Natural killer cell treated with Interleukin-12 subunit alpha and Interleukin-12 subunit beta and Interleukin-15 and Interleukin-18, amount 100 ng/mL, for 72 hours (primary cell): ENCODE measurements at regions not wholly inside any gene's neighbourhood (a gene's known extent, or its start where the extent isn't known, plus 50 kb on each side); places are given as distances from the start of the nearest gene placed in this dataset.

ENCODE experiments used
- ATAC-seq, 2 donors: fragments of 150-1000 bp; cut with Tn5 transposase in 1 of 2; sonication (Bioruptor Pico), chemical (Tn5 transposase) in 1 of 2; 2 replicates each; pipeline ENCODE4 v1.10.0; 2021
- DNase-seq: peaks from one replicate; pipeline ENCODE4 v3.0.0; 2022; ENCODE audit warnings: low spot score
- H3K27ac Mint-ChIP-seq, 2 donors: 1 replicate in 1 of 2; 2 replicates in 1 of 2; pipeline ENCODE4 v1.8.0; 2022; ENCODE audit warnings: mixed read lengths in 2 of 2, mild to moderate bottlenecking in 1 of 2, moderate library complexity in 1 of 2
- H3K27me3 Mint-ChIP-seq, 2 donors: 1 replicate in 1 of 2; 2 replicates in 1 of 2; pipeline ENCODE4 v1.8.0; 2022; ENCODE audit warnings: mixed read lengths in 2 of 2
- H3K36me3 Mint-ChIP-seq: one replicate; pipeline ENCODE4 v1.8.0; 2022; ENCODE audit warnings: mixed read lengths
- H3K4me1 Mint-ChIP-seq, 2 donors: 1 replicate in 1 of 2; 2 replicates in 1 of 2; pipeline ENCODE4 v1.8.0; 2022; ENCODE audit warnings: low read depth in 2 of 2, mixed read lengths in 2 of 2, mild to moderate bottlenecking in 1 of 2
- H3K4me3 Mint-ChIP-seq: one replicate; pipeline ENCODE4 v1.8.0; 2022; ENCODE audit warnings: mixed read lengths
- H3K9me3 Mint-ChIP-seq: 2 replicates; pipeline ENCODE4 v1.8.0; 2022; ENCODE audit warnings: mixed read lengths

DNA sequence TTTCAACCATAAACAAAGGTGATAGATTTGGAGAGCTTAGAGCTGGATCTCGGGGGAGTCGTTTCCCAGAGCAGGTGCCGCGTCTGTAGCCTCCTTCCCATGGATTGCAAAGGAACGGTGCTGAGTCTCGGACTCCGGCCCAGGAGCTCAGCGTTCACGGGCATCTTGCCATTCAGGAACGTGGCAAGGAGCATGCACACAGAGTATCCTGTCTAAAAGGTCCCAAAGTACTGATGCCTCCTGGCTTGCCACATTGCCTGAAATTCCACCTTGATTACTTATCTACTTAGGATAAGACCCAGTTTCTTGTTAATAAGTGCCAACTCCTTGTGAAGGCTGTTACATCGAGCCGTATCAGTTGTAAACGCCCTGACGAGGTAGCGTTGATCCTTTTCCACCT, 197.8 kb upstream of the MYT1L start:
- no peaks in the 10 kb centered on the region for H3K9me3 Mint-ChIP-seq
- ATAC-seq: no peak
- H3K4me1 Mint-ChIP-seq: no peaks in the 10 kb centered on the region

DNA sequence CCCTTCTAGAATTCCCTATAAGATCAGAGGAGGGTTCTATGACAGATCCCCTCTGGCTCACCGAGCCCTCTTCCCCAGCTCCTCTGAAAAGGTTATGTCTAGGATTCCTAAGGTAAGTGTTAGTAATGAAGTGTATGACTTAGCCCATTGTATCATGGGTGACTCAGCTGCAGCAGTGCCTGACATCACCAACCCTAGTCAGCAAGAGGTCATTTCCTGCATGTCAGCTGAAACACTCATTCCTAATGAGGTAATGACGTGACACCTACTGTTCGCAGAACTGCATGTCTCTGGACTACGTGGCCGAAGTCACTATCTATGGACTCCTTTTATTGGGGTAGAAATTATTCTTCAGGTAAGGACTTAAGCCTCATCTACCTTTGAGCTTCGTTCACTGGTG, 196.1 kb upstream of the MYT1L start:
- H3K4me3 Mint-ChIP-seq: no peak overlapping the region
- DNase-seq: no peak
- no peaks in the 10 kb centered on the region for H3K36me3 Mint-ChIP-seq
- no peak overlapping the region for H3K27ac Mint-ChIP-seq
- no peak for ATAC-seq
- H3K27me3 Mint-ChIP-seq: peaks cover 3% of the 10 kb centered on the region in 2 donors
- no peaks in the 10 kb centered on the region for H3K4me1 Mint-ChIP-seq
- H3K9me3 Mint-ChIP-seq: peaks cover under 1% of the 10 kb centered on the region

More for the DNA sequence above, 197.8 kb upstream of the MYT1L start:
- H3K27me3 Mint-ChIP-seq: peaks cover 0 to 2% of the 10 kb centered on the region in 2 donors
- H3K4me3 Mint-ChIP-seq: no peak overlapping the region
- H3K36me3 Mint-ChIP-seq: no peaks in the 10 kb centered on the region
- DNase-seq: no peak
- no peak overlapping the region for H3K27ac Mint-ChIP-seq

GRCh38 chr2:2524348-2524941, 193.4 kb upstream of the MYT1L start:
- no peaks in the 10 kb centered on the region for H3K4me1 Mint-ChIP-seq

DNA sequence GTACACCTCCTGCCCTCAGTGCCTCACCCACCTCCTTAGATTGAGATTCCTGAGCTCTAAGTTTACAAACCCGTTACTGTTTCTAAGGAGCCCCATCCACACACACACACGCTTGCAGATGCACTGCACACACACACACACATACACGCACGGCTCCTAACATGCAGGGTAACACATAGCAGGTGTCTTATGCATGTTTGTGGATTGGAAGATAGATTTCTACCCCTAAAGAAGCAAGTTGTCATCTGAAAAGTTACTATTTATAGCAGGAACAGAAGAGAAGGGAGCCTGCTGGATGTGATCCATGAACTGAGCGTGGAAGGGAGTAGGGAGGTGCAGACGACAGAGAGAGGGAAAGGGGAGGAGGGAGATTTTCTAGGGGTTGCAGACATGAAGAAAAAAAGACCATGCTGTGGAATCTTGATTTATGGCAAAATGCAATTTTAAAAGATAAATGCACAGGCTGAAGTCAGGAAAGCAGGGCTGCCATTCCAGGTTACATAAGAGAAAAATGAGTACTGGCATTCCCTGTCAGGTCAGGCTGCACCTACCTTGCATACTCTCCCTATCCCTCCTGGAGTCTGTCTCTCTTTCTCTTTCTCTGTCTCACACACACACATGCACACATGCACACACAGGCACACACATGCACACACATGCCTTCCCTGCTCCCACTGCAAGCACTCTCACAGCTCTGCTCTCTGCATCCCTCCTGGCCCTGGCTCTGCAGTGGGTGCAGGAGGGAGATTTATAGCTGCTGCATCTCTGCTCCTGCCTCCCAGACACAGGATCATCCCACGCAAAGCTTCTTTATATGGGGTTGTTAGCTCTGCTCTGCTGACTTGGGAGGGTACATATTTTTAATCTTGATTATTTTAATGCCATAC, 192.6 kb upstream of the MYT1L start:
- H3K4me3 Mint-ChIP-seq: no peak overlapping the region
- H3K27ac Mint-ChIP-seq: no peak overlapping the region
- H3K27me3 Mint-ChIP-seq: peaks cover 8 to 10% of the 10 kb centered on the region in 2 donors
- peaks cover 9% of the 10 kb centered on the region for H3K9me3 Mint-ChIP-seq
- DNase-seq (no peak), ATAC-seq (no peak)
- H3K36me3 Mint-ChIP-seq: no peaks in the 10 kb centered on the region
- H3K4me1 Mint-ChIP-seq: no peaks in the 10 kb centered on the region

More at GRCh38 chr2:2524348-2524941, 193.4 kb upstream of the MYT1L start:
- H3K9me3 Mint-ChIP-seq: peaks cover 9% of the 10 kb centered on the region
- no peak overlapping the region for H3K4me3 Mint-ChIP-seq
- H3K27me3 Mint-ChIP-seq: peaks cover 8 to 10% of the 10 kb centered on the region in 2 donors
- ATAC-seq (no peak), DNase-seq (no peak)
- no peak overlapping the region for H3K27ac Mint-ChIP-seq
- H3K36me3 Mint-ChIP-seq: no peaks in the 10 kb centered on the region

DNA sequence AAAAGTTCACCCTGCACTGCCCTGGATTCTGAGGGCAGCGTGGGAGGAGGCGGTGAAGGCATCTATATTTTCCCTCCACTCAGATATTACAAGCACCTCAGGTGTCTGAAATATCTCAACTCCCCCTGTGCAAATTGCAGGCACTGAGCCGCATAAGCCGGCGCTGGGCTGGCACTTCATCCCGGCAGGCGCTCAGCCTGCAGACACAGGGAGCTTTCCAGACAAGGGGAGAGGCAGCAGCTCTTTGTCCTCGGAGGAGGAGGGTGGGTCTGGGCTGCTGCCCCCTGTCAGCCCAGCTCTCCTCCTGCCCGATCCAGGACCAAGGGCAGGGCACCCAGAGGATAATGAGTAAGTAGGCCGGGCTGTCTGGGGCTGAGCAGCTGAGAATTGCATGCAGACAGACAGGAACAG, 189.3 kb upstream of the MYT1L start:
- Mint-ChIP-seq H3K9me3 (peaks cover 9% of the 10 kb centered on the region), H3K36me3 (no peaks in the 10 kb centered on the region), H3K4me1 (no peaks in the 10 kb centered on the region), H3K27ac (no peak overlapping the region), H3K4me3 (no peak overlapping the region), H3K27me3 (peaks cover 8 to 11% of the 10 kb centered on the region in 2 donors)
- DNase-seq: no peak
- no peak for ATAC-seq

DNA sequence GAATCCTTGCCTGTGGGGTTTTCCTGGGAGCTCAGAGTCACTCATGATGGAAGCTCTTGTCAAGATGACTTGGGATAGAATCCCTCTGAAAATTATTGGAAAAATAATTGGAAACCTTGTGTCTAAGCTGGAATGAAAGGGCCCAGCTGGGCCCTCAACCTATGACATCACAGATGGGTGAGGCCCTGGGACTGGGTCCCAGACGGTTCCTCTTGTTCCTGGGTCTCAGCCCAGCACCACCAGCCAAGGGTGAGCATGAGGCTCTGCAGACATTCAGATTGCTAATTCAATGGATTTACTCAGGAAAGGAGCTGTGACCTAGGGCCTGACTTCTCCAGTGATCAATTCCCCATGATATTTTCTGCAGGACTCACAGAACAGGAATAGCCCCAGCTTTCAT, 188.3 kb upstream of the MYT1L start:
- Mint-ChIP-seq H3K4me1 (no peaks in the 10 kb centered on the region), H3K36me3 (no peaks in the 10 kb centered on the region), H3K27me3 (peaks cover 8 to 11% of the 10 kb centered on the region in 2 donors), H3K27ac (no peak overlapping the region), H3K9me3 (peaks cover 9% of the 10 kb centered on the region), H3K4me3 (no peak overlapping the region)
- DNase-seq (no peak), ATAC-seq (no peak)

DNA sequence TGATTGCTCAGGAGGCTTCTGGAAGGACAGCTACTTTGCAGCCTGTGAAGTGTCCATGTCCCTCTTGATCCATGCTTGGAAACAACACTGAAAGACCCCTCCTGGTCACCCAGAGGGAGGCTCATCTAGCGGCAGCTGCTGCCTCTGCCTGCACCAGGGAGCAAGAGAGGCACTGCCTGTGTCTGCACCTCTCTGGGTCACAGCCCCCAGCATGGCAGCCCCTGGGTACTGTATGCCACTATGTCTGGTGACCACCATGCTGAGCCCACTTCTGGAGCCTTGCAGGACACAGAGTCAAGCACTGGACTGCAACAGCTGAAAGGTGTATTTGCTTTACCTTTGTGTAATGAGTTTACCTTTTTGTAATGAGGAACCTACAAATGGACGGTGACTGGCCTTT, 186.3 kb upstream of the MYT1L start:
- ATAC-seq: no peak
- Mint-ChIP-seq H3K9me3 (peaks cover 9% of the 10 kb centered on the region), H3K36me3 (no peaks in the 10 kb centered on the region), H3K27ac (no peak overlapping the region), H3K4me1 (no peaks in the 10 kb centered on the region), H3K27me3 (peaks cover 8 to 11% of the 10 kb centered on the region in 2 donors), H3K4me3 (no peak overlapping the region)
- DNase-seq: no peak

- H3K4me3 Mint-ChIP-seq: no peak overlapping the region
- peaks cover 0 to 4% of the 10 kb centered on the region in 2 donors for H3K27me3 Mint-ChIP-seq
- no peak for ATAC-seq
- H3K4me1 Mint-ChIP-seq: no peaks in the 10 kb centered on the region
- H3K36me3 Mint-ChIP-seq: no peaks in the 10 kb centered on the region
- no peak overlapping the region for H3K27ac Mint-ChIP-seq
- peaks cover under 1% of the 10 kb centered on the region for H3K9me3 Mint-ChIP-seq
- no peak for DNase-seq
Measured at GRCh38 chr2:2516386-2516785, 185.3 kb upstream of the MYT1L start.

- no peak for DNase-seq
- no peak for ATAC-seq
- no peak overlapping the region for H3K27ac Mint-ChIP-seq
- H3K9me3 Mint-ChIP-seq: no peaks in the 10 kb centered on the region
- no peaks in the 10 kb centered on the region for H3K4me1 Mint-ChIP-seq
- peaks cover 0 to 6% of the 10 kb centered on the region in 2 donors for H3K27me3 Mint-ChIP-seq
- H3K4me3 Mint-ChIP-seq: no peak overlapping the region
- H3K36me3 Mint-ChIP-seq: no peaks in the 10 kb centered on the region
Measured at GRCh38 chr2:2512931-2513330, 181.9 kb upstream of the MYT1L start.

DNA sequence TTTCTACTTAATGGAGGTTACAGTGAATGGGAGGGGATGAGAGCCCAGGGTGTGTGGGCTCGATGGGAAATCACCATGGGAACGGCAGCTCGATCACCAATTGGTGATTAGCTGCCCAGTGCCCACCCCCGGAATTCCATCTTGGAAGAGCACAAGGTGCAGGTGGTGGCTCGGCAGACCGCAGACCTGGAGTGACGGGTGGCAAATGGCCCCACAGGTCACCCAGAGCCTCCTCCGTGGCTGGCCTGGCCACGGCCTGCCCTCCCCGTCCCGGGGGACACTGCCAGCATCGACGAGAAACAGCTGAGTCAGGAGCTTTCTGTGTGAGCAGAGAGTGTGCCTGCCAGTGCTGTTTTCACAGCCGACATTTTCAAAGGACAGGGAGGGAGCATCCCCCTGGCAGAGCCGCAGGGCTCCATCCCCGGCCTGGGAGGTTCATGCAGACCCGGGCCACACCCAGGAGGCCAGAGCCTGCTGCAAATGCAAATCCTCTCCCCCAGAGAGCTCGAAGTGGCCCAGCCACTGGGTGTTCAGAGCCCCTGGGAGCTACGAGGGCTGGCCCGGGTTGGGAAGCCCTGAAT, 176.4 kb upstream of the MYT1L start:
- no peak for DNase-seq
- ATAC-seq: no peak
- Mint-ChIP-seq H3K9me3 (no peaks in the 10 kb centered on the region), H3K36me3 (no peaks in the 10 kb centered on the region), H3K4me3 (no peak overlapping the region), H3K27ac (no peak overlapping the region), H3K27me3 (peaks cover 3 to 6% of the 10 kb centered on the region in 2 donors), H3K4me1 (no peaks in the 10 kb centered on the region)

DNA sequence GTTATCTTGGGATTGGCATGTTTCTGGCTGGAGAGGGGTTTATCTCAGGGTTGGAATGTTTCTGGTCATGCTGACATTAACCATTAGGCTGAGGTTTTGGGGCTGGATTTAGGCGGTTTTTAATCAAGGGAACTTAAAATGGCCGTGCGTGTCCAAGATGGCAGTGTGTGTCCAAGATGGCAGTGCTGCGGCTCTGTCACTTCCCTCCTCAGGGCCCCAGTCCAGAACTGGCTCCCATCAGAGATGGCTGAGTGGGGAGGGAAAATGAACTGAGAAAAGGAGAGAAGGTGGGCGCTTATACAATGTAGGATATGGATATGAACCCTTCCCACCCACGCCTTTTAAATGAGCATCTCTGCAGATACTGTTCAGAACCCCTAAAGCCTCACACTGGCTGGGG, 175.5 kb upstream of the MYT1L start:
- Mint-ChIP-seq H3K4me1 (no peaks in the 10 kb centered on the region), H3K27me3 (peaks cover 3 to 6% of the 10 kb centered on the region in 2 donors), H3K36me3 (no peaks in the 10 kb centered on the region), H3K4me3 (no peak overlapping the region), H3K27ac (no peak overlapping the region), H3K9me3 (no peaks in the 10 kb centered on the region)
- ATAC-seq (no peak), DNase-seq (no peak)

DNA sequence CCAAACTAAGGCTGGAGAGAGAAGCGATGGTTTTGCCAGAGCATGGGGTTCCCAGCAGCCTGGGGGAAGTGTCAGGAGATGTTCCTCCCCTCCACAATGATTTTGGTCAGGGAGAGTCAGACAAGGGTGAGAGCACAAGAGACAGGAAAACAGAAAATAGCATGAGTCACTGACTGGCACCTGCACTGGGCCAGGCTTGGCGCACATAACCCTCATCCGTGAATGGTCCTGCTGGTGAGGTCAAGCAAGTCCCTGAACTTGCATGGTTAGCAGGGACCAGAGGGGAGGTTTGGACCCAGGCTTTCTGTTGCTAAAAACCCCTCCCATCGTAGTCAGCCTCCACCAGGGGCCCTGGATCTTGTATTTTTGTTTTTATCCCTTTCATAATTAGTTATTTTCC, 174.5 kb upstream of the MYT1L start:
- Mint-ChIP-seq H3K27me3 (peaks cover 3 to 6% of the 10 kb centered on the region in 2 donors), H3K9me3 (no peaks in the 10 kb centered on the region), H3K36me3 (no peaks in the 10 kb centered on the region), H3K4me1 (no peaks in the 10 kb centered on the region), H3K4me3 (no peak overlapping the region), H3K27ac (no peak overlapping the region)
- no peak for ATAC-seq
- DNase-seq: no peak

- H3K27me3 Mint-ChIP-seq: peaks cover 0 to 6% of the 10 kb centered on the region in 2 donors
- H3K9me3 Mint-ChIP-seq: no peaks in the 10 kb centered on the region
- no peaks in the 10 kb centered on the region for H3K4me1 Mint-ChIP-seq
- no peak overlapping the region for H3K4me3 Mint-ChIP-seq
- H3K36me3 Mint-ChIP-seq: no peaks in the 10 kb centered on the region
- no peak overlapping the region for H3K27ac Mint-ChIP-seq
- DNase-seq (no peak), ATAC-seq (no peak)
Measured at GRCh38 chr2:2503864-2504418, 172.9 kb upstream of the MYT1L start.

DNA sequence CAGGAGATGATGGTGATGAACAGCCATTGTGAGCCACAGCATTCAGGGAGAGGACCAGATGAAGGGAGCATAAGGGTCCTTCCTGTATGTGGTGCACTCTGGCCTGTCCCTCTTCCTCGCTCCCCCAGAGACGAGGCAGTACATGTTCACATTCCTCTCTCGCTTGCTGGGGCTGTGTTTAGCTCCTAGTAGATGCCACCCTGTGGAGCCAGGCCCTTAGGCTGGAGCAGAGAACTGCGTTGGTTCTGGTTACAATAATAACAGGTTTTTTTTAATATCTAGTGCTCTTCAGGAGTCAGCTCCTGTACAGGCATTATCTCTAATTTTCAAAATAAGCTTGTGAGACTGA, 171.1 kb upstream of the MYT1L start:
- peaks cover 0 to 6% of the 10 kb centered on the region in 2 donors for H3K27me3 Mint-ChIP-seq
- H3K27ac Mint-ChIP-seq: no peak overlapping the region
- ATAC-seq: no peak
- no peaks in the 10 kb centered on the region for H3K4me1 Mint-ChIP-seq
- no peak overlapping the region for H3K4me3 Mint-ChIP-seq
- no peak for DNase-seq
- no peaks in the 10 kb centered on the region for H3K9me3 Mint-ChIP-seq
- no peaks in the 10 kb centered on the region for H3K36me3 Mint-ChIP-seq
